ENCODE measurements at regions not wholly inside any gene's neighbourhood (a gene's known extent, or its start where the extent isn't known, plus 50 kb on each side); places are given as distances from the start of the nearest gene placed in this dataset.
"Not testable (repeated sequence)": the region's sequence is repeated elsewhere in the genome, so short reads cannot be mapped to it uniquely, and the experiment has no call there.

GRCh38 chr4:13678186-13678924, 50.8 kb upstream of the BOD1L1 start:
- no peak for ATAC-seq (replicated peaks)
- no peaks in the 10 kb centered on the region for H3K27me3 Mint-ChIP-seq

GRCh38 chr4:13681570-13681969, 54.0 kb upstream of the BOD1L1 start:
- ATAC-seq (replicated peaks): no peak
- DNase-seq: no peak
- H3K4me3 Mint-ChIP-seq: no peak overlapping the region
- no peaks in the 10 kb centered on the region for H3K27me3 Mint-ChIP-seq
- H3K9me3 Mint-ChIP-seq: peaks cover 17 to 31% of the 10 kb centered on the region in 2 donors
- peaks cover 0 to 4% of the 10 kb centered on the region in 2 donors for H3K4me1 Mint-ChIP-seq (ENCODE audit: low read depth in 2 of 2)
- H3K27ac Mint-ChIP-seq: no peak overlapping the region
- no peaks in the 10 kb centered on the region for H3K36me3 Mint-ChIP-seq (ENCODE audit: insufficient read depth)

More at GRCh38 chr4:13678186-13678924, 50.8 kb upstream of the BOD1L1 start:
- H3K27ac Mint-ChIP-seq: no peak overlapping the region
- no peaks in the 10 kb centered on the region for H3K36me3 Mint-ChIP-seq (ENCODE audit: insufficient read depth)
- H3K4me3 Mint-ChIP-seq: no peak overlapping the region
- H3K4me1 Mint-ChIP-seq (ENCODE audit: low read depth in 2 of 2): peaks cover 0 to 4% of the 10 kb centered on the region in 2 donors
- no peak for DNase-seq
- H3K9me3 Mint-ChIP-seq: peaks cover 16 to 34% of the 10 kb centered on the region in 2 donors

- ATAC-seq (replicated peaks): no peak
- H3K27ac Mint-ChIP-seq: no peak overlapping the region
- H3K4me1 Mint-ChIP-seq (ENCODE audit: low read depth in 2 of 2): no peaks in the 10 kb centered on the region
- DNase-seq: no peak
- H3K4me3 Mint-ChIP-seq: no peak overlapping the region
- H3K9me3 Mint-ChIP-seq: peaks cover 0 to 3% of the 10 kb centered on the region in 2 donors
- peaks cover 0 to 10% of the 10 kb centered on the region in 2 donors for H3K27me3 Mint-ChIP-seq
- no peaks in the 10 kb centered on the region for H3K36me3 Mint-ChIP-seq (ENCODE audit: insufficient read depth)
These were observed 66.7 kb upstream of the BOD1L1 start for GRCh38 chr4:13694256-13694655.

- H3K36me3 Mint-ChIP-seq (ENCODE audit: insufficient read depth): no peaks in the 10 kb centered on the region
- H3K27ac Mint-ChIP-seq: no peak overlapping the region
- ATAC-seq (replicated peaks) (no peak), DNase-seq (no peak)
- peaks cover 10 to 16% of the 10 kb centered on the region in 2 donors for H3K27me3 Mint-ChIP-seq
- H3K4me1 Mint-ChIP-seq (ENCODE audit: low read depth in 2 of 2): no peaks in the 10 kb centered on the region
- H3K9me3 Mint-ChIP-seq: peaks cover 0 to 2% of the 10 kb centered on the region in 2 donors
- no peak overlapping the region for H3K4me3 Mint-ChIP-seq
These were observed 70.8 kb upstream of the BOD1L1 start for GRCh38 chr4:13698296-13698695.

- DNase-seq (no peak), ATAC-seq (replicated peaks) (no peak)
- peaks cover 9 to 16% of the 10 kb centered on the region in 2 donors for H3K27me3 Mint-ChIP-seq
- no peak overlapping the region for H3K4me3 Mint-ChIP-seq
- H3K27ac Mint-ChIP-seq: no peak overlapping the region
- H3K4me1 Mint-ChIP-seq (ENCODE audit: low read depth in 2 of 2): no peaks in the 10 kb centered on the region
- H3K9me3 Mint-ChIP-seq: no peaks in the 10 kb centered on the region
- no peaks in the 10 kb centered on the region for H3K36me3 Mint-ChIP-seq (ENCODE audit: insufficient read depth)
These were observed 72.7 kb upstream of the BOD1L1 start for GRCh38 chr4:13700021-13700857.

- DNase-seq; H3K4me1 Mint-ChIP-seq (ENCODE audit: low read depth in 2 of 2); H3K36me3 Mint-ChIP-seq (ENCODE audit: insufficient read depth); ATAC-seq (replicated peaks); H3K4me3 Mint-ChIP-seq; H3K27ac Mint-ChIP-seq; H3K9me3 Mint-ChIP-seq: not testable (repeated sequence)
- peaks cover 9 to 17% of the 10 kb centered on the region in 2 donors for H3K27me3 Mint-ChIP-seq
These were observed 73.3 kb upstream of the BOD1L1 start for GRCh38 chr4:13700858-13701140.

- H3K27ac Mint-ChIP-seq: no peak overlapping the region
- peaks cover 9 to 27% of the 10 kb centered on the region in 2 donors for H3K27me3 Mint-ChIP-seq
- ATAC-seq (replicated peaks) (no peak), DNase-seq (no peak)
- H3K4me3 Mint-ChIP-seq: no peak overlapping the region
- no peaks in the 10 kb centered on the region for H3K9me3 Mint-ChIP-seq
- no peaks in the 10 kb centered on the region for H3K36me3 Mint-ChIP-seq (ENCODE audit: insufficient read depth)
- H3K4me1 Mint-ChIP-seq (ENCODE audit: low read depth in 2 of 2): no peaks in the 10 kb centered on the region
These were observed 74.5 kb upstream of the BOD1L1 start for GRCh38 chr4:13701937-13702446.

GRCh38 chr4:13703096-13703495, 75.6 kb upstream of the BOD1L1 start:
- no peaks in the 10 kb centered on the region for H3K36me3 Mint-ChIP-seq (ENCODE audit: insufficient read depth)
- H3K4me1 Mint-ChIP-seq (ENCODE audit: low read depth in 2 of 2): no peaks in the 10 kb centered on the region
- H3K27me3 Mint-ChIP-seq: peaks cover 9 to 34% of the 10 kb centered on the region in 2 donors
- no peak overlapping the region for H3K27ac Mint-ChIP-seq
- no peak overlapping the region for H3K4me3 Mint-ChIP-seq
- no peaks in the 10 kb centered on the region for H3K9me3 Mint-ChIP-seq
- no peak for ATAC-seq (replicated peaks)
- no peak for DNase-seq

- H3K36me3 Mint-ChIP-seq (ENCODE audit: insufficient read depth): no peaks in the 10 kb centered on the region
- DNase-seq (no peak), ATAC-seq (replicated peaks) (no peak)
- H3K9me3 Mint-ChIP-seq: no peaks in the 10 kb centered on the region
- H3K27me3 Mint-ChIP-seq: peaks cover 9 to 34% of the 10 kb centered on the region in 2 donors
- H3K27ac Mint-ChIP-seq: no peak overlapping the region
- no peaks in the 10 kb centered on the region for H3K4me1 Mint-ChIP-seq (ENCODE audit: low read depth in 2 of 2)
- no peak overlapping the region for H3K4me3 Mint-ChIP-seq
These were observed 76.5 kb upstream of the BOD1L1 start for GRCh38 chr4:13704035-13704434.

- no peak overlapping the region for H3K27ac Mint-ChIP-seq
- no peak for ATAC-seq (replicated peaks)
- H3K4me3 Mint-ChIP-seq: no peak overlapping the region
- peaks cover 9 to 34% of the 10 kb centered on the region in 2 donors for H3K27me3 Mint-ChIP-seq
- no peaks in the 10 kb centered on the region for H3K4me1 Mint-ChIP-seq (ENCODE audit: low read depth in 2 of 2)
- H3K36me3 Mint-ChIP-seq (ENCODE audit: insufficient read depth): no peaks in the 10 kb centered on the region
- no peak for DNase-seq
- H3K9me3 Mint-ChIP-seq: no peaks in the 10 kb centered on the region
These were observed 77.2 kb upstream of the BOD1L1 start for GRCh38 chr4:13704761-13705160.

GRCh38 chr4:13705521-13706041, 78.1 kb upstream of the BOD1L1 start:
- no peaks in the 10 kb centered on the region for H3K9me3 Mint-ChIP-seq
- H3K4me3 Mint-ChIP-seq: no peak overlapping the region
- ATAC-seq (replicated peaks) (no peak), DNase-seq (no peak)
- H3K36me3 Mint-ChIP-seq (ENCODE audit: insufficient read depth): no peaks in the 10 kb centered on the region
- H3K27ac Mint-ChIP-seq: no peak overlapping the region
- H3K27me3 Mint-ChIP-seq: peaks cover 9 to 34% of the 10 kb centered on the region in 2 donors
- H3K4me1 Mint-ChIP-seq (ENCODE audit: low read depth in 2 of 2): no peaks in the 10 kb centered on the region

GRCh38 chr4:13706120-13706519, 78.6 kb upstream of the BOD1L1 start:
- no peaks in the 10 kb centered on the region for H3K9me3 Mint-ChIP-seq
- H3K4me3 Mint-ChIP-seq: no peak overlapping the region
- no peaks in the 10 kb centered on the region for H3K36me3 Mint-ChIP-seq (ENCODE audit: insufficient read depth)
- peaks cover 9 to 33% of the 10 kb centered on the region in 2 donors for H3K27me3 Mint-ChIP-seq
- DNase-seq (no peak), ATAC-seq (replicated peaks) (no peak)
- no peak overlapping the region for H3K27ac Mint-ChIP-seq
- H3K4me1 Mint-ChIP-seq (ENCODE audit: low read depth in 2 of 2): no peaks in the 10 kb centered on the region

GRCh38 chr4:13706716-13707115, 79.2 kb upstream of the BOD1L1 start:
- Mint-ChIP-seq H3K9me3 (no peaks in the 10 kb centered on the region), H3K4me1 (ENCODE audit: low read depth in 2 of 2) (no peaks in the 10 kb centered on the region), H3K27me3 (peaks cover 9 to 37% of the 10 kb centered on the region in 2 donors), H3K4me3 (no peak overlapping the region), H3K27ac (no peak overlapping the region), H3K36me3 (ENCODE audit: insufficient read depth) (no peaks in the 10 kb centered on the region)
- DNase-seq (no peak), ATAC-seq (replicated peaks) (no peak)
